Stimulated activated CD8-positive, alpha-beta memory T cell treated with anti-CD3 and anti-CD28 coated beads, Interleukin-15, amount 100 ng/mL, for 48 hours (primary cell): ENCODE measurements at regions not wholly inside any gene's neighbourhood (a gene's known extent, or its start where the extent isn't known, plus 50 kb on each side); places are given as distances from the start of the nearest gene placed in this dataset.
"Not testable (repeated sequence)": the region's sequence is repeated elsewhere in the genome, so short reads cannot be mapped to it uniquely, and the experiment has no call there.

ENCODE experiments used
- DNase-seq, 2 donors: peaks; one replicate each; pipeline ENCODE4 v3.0.0-alpha.2; 2020; ENCODE audit warnings: low read depth in 2 of 2

DNA sequence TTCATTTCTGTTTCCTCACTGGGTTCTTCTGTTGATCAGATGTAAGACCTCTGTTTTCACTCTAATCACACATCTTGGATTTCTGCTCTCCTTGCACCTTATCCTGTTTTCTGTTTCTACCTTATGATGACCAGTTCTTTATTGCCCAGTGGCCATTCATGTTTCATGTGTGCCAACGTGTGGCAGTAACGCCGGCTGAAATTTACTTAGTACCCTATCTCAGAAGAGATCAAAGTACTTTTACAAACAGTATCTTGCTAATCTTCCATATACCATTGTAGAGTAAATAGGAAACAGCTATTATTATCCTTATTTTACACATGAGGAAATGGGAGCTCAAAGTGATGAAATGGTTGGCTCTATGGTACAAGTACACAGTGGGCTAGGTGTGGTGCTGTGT lies 74.0 kb downstream of the GATA3 start:
- DNase-seq = no peak

DNA sequence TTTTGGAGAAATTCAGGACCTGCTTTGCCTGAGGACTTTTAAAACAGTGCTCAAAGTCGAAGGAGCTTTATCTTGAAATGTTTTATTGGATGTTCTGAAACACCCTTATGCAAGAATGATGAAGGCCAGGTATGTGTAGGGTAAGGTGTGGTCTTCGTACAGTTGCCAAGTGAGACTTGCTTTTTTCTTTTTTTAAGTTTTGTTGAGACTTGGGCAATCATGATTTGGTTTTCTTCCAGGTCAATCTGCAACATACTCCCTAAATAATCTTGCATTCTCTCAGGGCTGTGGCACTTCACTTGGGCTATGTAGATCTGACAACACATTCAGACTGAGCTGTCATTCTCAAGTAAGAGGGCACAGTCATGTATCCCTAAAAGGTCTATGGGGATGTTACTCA lies 75.0 kb downstream of the GATA3 start:
- no peak for DNase-seq

DNA sequence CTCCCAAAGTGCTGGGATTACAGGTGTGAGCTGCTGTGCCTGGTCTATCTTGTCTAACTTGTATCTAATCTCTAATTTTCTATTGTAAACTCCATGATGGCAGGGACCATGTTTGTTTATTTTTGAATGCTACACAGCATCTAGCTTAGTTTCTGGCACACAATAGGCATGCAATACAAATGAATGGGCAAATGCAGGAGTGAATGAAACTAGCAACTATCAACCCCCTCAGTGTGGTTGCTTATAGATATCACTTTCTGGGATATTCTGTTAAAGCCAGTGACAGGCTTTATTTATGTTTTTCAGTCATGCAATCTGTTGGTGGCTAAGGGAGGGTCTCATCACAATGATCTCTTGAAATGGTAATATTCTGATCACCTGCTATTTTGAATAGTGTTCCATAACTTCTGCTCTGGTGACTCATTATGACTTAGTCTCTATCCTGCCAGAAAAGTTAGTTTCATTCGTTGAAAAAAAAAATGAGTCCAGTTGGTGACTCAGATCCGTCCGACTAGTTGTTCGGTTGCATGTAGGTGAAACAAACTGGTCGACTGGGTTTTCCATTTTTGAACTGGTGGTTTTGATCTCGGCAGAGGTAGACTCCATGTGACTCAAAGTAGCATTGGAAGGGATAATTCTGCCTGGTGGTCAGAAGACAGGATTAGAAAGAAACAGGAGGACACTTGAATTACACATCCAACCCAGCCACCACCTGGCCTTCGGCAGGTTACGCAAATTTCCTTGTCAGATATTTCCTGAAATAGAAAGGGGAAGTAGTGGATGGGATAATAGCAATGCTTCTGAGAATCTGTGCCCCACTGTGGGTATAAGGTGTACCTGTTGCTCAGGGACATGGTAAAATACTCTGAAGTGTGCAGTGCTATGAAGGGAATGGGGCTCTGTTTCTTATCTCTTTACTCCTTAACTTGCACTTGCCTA lies 76.8 kb downstream of the GATA3 start:
- no peak for DNase-seq

DNA sequence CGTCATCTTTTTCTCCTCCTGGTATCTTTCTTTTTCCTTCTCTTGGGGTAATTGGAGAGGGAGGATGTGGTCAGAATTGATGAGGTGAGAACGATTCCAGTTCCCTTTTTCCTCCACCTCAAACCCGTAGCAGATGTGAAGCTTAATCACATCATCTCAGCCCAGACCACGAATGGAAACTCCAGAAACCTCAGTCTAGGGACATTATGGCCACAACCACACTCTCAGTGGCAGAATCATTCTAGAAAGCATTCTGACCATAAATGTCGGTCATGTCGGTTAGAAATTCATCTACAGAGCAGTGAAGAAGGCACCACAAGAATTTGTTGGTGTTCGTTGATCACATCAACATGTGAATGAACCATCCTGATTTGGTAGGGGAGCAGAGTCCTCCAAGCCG lies 78.7 kb downstream of the GATA3 start:
- DNase-seq = peak; percentile 52 to 54

DNA sequence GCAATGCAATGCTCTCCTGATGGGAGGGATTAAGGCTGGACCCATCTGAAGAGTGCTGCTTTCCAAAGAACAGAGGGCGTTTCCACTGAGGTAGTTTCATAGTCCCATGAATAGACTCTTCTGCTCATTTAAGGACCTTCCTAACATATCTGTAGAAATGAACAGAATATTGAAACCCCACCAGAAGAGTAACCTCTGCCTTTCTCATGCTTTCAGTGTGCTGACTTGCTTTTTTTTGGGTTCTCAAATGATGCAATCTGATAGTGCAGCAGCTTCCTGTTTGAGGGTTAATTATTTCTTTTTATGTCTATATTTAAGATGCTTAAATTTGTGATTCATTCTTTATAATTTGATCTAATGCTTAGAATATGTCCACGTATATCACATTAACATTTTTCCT lies 82.2 kb downstream of the GATA3 start:
- no peak for DNase-seq

DNA sequence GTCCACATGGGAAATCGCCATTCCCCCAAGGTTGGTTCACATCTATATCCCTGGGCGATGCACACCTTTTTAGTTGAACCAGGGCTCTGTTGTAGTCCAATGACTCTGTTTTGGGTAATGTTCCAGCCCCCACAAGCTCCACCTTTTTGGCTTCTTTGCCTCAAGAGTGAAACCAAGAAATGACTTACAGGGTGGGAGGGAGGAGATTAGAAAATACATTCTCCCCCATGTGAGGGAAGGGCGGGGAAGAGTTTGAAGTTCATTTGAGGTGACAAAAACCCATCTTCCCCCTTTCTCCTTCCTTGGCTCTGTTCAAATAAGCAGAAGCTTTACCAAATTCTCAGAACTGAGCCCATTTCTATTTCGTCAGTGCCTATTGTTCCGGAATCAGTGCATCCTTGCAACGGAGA lies 82.8 kb downstream of the GATA3 start:
- peak in 1 of 2 donors; percentile 45 for DNase-seq

DNA sequence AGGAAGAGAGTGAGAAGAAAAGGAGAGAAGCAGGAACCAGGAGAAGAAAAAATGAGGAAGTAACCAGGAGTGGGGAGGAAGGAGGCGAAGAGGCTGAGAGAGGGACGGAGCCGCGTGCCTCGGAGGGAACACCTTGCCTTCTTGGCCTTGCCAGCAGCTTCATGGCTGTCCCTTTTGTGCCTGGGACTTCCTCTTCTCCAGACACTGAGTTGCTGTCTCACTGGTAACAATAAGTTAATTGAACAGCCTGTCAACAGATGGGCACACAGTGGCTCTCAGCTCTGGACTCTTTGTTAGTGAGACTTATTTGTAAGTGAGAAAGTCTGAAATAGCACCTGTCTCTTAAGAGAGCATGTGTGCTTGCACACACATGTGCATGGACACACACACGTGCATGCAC lies 83.2 kb downstream of the GATA3 start:
- DNase-seq = no peak

DNA sequence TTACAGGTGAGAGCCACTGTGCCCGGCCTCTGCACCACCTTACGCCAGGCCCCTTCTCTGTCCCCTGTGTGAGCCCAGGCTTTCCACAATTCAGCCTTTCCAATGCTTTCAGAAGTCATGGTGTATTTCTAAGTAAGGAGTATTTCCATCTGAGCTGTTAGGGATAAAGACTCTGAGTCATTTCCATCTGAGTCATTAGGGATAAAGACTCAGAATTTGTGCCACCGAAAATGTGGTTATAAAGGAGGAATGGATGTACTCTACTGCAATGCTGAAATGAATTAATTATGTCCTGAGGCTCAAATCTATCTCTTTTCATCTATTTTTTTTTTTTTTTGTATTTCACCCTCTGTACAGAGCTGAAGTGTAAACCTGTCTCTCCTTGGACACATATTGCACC lies 84.0 kb downstream of the GATA3 start:
- DNase-seq = no peak

DNA sequence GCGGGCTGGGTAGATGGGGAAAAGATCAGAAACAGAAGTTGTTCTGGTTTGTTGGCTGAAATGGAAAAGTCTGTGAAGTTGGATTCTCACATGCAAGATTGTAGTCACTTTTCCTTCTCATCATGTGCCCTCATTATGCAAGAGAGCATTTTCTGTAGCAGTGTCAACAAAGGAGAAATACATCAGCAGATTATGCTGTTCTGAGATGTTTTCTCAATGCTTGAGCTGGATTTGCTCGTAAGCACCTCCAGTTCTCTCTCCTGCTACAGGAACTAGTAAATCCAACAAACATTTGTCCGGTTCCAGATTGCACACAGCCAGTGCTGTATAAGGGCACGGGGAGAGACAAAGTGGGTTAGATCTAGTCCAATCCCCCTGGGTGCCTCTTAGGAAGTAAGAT lies 90.0 kb downstream of the GATA3 start:
- no peak for DNase-seq

DNA sequence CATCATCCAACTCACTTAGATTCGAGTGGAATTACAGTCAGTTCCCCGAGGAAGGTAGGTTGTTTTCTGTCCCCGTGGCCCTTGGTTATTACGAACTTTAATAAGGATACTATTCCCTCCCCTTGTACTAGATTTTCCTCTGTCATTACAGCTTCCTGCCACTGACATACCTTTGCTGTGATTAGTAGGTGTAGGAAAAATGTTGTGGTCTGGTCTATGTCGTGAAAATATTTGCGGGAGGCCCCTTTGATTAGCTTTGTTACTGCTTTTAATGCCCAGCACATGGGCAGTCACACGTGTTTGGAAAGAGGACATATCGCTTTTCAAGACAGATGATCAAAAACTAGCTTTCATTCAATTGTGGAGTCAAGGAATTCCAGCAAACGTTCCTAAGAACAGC lies 92.2 kb downstream of the GATA3 start:
- DNase-seq = no peak

DNA sequence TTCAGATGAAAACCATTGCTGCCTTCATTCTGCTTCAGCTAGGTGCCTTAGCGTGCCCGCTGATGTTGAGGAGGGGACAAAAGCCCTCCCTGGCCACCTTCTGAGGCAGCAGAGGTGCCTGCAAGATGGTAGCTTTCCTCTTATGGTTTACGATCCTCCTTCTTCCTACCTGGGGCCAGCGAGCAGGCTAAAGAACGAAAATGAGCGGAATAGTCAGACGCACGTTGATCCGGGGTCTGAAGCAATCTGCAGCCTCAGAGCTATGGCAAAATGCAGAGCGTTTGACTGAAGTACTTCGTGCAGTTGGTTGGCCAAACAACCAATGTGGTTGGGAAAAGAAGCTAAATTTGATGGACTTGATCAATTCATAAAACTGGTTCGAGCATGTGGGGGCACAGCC lies 95.5 kb downstream of the GATA3 start:
- no peak for DNase-seq

DNA sequence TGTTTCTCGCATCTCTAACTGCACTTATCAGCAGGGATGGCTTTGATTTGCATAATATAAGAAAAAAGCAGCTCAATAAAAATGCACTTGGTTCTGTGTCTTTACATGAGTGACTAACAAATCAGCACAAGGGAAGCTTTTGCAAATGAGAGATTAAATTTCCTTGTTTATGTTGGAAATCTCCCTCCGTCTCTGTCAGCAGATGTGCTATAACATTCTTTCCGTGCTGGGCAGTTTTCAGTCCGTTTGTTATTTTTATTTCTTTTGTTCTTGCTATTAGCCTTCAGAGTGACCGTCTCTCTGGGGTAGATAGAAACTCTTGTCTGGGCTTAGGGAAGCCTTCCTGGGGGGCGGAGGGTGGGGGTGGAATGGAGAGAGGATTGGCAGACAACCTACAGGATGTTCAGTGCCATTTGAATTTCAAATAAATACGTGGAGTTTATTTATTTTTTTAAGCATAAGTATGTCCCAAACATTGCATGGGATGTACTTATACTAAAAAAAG lies 96.0 kb downstream of the GATA3 start:
- DNase-seq = no peak

DNA sequence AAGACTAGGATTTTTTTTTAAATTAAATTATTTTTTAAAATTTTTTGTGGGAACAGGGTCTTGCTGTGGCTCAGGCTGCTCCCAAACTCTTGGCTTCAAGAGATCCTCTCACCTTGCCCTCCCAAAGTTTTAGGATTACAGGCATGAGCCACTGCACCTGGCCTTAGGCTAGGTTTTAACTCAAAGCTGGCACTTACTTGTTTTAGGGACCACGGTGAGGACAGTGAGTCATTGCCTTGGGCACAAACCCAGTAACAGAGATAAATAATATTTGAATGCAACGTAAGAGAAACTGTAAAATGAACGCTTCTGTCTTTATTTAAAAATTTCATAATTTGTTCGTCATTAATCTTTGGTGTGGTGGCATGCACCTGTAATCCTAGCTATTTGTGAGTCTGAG lies 96.6 kb downstream of the GATA3 start:
- no peak for DNase-seq

DNA sequence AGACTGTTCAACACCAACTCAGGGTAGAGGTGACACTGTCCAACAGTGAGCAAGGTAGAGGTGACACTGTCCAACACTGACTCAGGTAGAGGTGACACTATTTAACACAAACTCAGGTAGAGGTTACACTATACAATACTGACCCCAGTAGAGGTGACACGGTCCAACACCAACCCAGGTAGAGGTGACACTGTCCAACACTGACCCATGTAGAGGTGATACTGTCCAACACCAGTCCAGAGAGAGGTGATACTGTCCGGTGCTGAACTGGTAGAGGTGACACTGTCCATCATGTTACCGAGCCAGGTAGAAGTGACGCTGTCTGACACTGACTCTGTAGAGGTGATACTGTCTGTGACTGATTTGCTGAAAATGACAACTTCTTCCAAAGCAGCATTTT lies 102.4 kb downstream of the GATA3 start:
- DNase-seq = no peak

DNA sequence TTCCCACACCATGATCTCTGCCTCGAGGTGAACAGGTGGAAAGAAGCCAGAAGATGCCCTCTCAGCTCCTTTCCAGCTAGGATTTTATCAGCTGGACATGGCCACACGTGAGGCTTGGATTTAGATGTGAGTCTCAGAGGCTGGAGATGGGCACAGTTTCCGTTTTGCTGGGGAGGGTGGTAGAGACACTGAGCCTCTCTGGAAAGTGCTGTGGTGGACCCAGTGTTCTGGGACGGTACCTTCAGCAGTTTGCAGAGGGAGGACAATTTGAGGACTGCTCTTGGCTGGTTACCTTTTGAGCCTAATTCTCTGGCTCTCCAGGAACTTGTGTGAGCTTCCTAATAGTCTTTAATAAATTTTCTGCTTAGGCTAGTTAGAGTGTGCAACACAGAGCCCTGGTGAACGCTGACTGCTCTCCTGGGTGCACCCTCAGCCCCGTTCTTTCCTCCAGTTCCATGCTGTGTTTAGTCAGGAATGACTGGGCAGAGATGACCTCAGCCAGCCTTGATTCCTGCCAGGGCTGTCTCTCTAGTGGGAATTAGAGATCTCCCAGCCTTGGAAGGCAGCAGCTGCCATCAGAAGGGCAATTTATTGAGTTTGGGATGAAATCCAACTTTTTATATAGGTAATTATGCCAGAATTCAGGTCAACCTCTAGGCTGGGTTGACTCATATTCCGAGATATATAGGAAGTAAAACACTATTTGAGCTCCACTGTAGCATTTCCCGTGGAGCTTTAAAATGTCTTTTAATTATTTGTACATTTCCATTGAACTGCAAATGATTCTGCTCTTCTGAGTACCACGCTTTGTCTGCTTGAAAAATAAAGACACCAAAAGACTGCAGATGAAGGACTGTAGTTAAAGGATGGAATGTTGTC lies 103.9 kb downstream of the GATA3 start:
- no peak for DNase-seq

DNA sequence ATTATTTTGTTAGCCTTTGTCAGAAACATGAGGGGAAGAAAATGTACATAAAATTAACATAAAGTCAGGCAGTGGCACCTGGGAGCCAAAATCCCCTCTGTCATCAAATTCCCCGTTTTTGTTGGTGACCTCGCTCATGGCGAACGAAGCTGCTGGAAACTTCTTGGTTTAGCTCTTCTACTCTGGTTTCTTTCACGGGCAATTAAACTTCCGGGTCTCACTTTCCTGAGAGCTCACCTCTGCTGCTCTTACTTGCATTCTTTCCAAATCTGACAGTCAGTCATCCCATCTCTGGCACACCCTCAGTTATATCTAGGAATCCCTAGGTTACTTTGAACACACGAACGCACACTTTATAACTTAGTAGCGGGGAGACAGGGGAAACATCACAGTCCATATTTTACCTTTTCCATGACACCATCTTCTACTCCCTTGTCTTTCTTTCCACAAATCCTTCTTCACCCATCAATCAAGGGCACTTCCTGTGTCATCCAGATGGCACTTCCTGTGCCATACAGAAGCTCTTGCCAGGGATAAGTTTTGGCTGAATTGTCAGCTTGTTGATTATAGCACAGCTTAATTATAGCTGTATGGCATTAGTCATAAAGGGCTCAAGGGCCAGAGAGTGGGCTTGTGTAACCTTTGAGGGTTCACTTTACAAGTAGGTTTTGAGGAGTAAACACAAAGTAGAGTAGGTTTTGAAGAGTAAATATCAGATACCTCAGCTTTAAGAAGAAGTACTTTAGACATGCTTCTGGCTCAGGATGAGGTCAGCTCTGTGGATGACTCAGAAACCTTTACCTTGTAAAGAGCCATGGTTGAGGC lies 105.1 kb downstream of the GATA3 start:
- no peak for DNase-seq

DNA sequence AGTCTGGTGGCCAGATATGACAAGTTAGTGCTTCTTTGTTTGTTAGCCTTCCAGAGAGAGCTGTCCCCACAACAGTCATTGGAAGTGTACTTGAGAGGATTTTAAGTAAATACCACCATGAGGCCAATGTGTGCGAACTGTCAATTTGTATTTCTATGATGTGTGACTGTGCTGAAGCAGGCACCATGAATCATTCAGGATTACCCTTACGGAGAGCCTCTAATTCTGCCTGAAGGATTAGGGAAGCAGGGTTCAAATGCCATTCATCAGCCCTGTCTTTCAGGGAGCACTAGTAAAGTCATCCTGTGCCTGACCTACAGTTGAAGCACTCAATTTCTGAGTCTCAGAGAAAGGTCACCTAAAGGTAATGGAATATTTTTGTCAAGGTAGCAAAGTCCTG lies 109.3 kb downstream of the GATA3 start:
- DNase-seq = no peak

DNA sequence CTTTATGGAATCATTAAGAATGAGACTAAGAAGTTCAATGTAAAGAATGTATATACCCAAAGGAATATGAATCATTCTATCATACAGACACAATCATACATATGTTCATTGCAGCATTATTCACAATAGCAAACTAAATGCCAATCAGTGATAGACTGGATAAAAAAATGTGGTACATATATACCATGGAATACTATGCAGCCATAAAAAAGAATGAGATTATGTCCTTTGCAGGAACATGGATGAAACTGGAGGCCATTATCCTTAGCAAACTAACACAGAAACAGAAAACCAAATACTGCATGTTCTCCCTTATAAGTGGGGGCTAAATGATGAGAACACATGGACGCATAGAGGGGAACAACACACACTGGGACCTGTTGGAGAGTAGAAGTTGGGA lies 110.2 kb downstream of the GATA3 start:
- not testable (repeated sequence) for DNase-seq

DNA sequence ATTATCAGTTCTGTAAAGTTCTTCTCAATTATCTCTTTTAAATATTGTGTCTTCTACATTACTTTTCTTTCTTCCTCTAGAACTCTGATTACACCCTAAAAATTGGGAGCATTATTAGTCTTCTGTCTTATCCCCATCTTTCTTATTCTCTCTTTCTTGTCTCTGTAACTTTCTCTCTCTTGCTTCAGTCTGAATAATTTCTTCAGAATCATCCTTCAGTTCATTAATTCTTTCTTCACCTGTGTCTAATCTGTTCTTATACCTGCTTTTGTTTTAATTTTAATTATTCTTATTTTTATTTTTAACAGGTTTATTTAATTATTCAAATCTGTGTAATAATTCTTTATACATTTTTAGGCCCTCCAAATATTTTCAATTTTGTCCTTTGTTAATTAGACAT lies 114.3 kb downstream of the GATA3 start:
- no peak for DNase-seq

DNA sequence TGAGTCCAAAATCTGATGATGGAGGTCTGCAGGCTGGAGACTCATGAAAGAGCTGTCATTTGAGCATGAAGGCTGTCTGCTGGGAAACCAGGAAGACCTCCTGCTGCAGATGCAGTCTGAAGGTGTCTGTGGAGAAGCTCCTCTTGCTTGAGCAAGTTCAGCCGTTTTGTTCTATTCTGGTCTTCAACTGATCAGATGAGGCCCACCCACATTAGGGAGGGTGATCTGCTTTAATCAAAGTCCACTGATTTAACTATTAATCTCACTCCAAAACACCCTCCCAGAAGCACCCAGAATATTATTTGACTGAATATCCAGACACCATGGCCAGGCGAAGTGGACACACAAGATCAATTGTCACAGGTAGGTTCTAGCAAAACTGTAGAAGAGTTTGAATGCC lies 116.5 kb downstream of the GATA3 start:
- no peak for DNase-seq

DNA sequence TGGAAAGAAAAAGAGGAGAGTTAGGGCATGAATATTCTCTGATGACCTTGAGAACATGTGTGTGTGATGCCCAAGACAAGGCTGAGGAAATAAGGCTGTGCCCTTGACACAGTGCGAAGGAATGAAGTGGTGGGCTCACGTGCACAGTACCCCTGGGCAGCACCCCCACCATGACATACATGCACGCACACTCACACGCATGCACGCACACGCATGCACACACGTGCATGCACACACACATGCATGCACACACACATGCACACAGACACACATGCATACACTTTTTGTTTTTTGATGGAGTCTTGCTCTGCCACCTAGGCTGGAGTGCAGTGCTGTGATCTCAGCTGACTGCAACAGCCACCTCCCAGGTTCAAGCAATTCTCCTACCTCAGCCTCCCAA lies 118.1 kb downstream of the GATA3 start:
- no peak for DNase-seq
